Gastrocnemius medialis (tissue), 4 donors: ENCODE measurements at regions not wholly inside any gene's neighbourhood (a gene's known extent, or its start where the extent isn't known, plus 50 kb on each side); places are given as distances from the start of the nearest gene placed in this dataset.

ENCODE experiments used
- CTCF ChIP-seq, 5 experiments: fragments of 450-650 bp in 3 of 5; fragments of 200-600 bp in 2 of 5; sonication (generic) in 2 of 5; IDR thresholded peaks in 4 of 5; conservative IDR thresholded peaks in 1 of 5; 1 replicate in 4 of 5; 2 replicates in 1 of 5; pipeline ENCODE4 v1.5.1; 2016 to 2019; ENCODE audit warnings: antibody characterized with exemption in 5 of 5, mild to moderate bottlenecking in 3 of 5, moderate library complexity in 3 of 5
- POLR2A ChIP-seq, 2 donors: fragments of 450-650 bp; IDR thresholded peaks; one replicate each; pipeline ENCODE4 v1.6.1; 2017; ENCODE audit warnings: antibody characterized with exemption in 2 of 2, mild to moderate bottlenecking in 2 of 2, moderate library complexity in 2 of 2

- TF ChIP-seq CTCF (IDR thresholded peaks at IDR 0.05 in 4 of 5, conservative IDR thresholded peaks at IDR 0.05 in 1 of 5) (no peak), POLR2A (IDR thresholded peaks at IDR 0.05) (no peak)
These were observed 182.3 kb upstream of the PRSS16 start for GRCh38 chr6:27065183-27065582.
